CD4-positive, alpha-beta T cell (primary cell): ENCODE measurements at regions not wholly inside any gene's neighbourhood (a gene's known extent, or its start where the extent isn't known, plus 50 kb on each side); places are given as distances from the start of the nearest gene placed in this dataset.

Experiments
- ATAC-seq: fragments of 200-7000 bp; cut with Tn5 transposase; one replicate; pipeline ENCODE4 v1.10.0; 2022; ENCODE audit warnings: mild to moderate bottlenecking; ENCODE audit not compliant: poor library complexity
- CTCF ChIA-PET: fragments of 350-600 bp; sonication (Branson Sonifier 250); formaldehyde crosslinking; loops from one replicate; lab custom pipeline; 2021; ENCODE audit warnings: antibody characterized with exemption, inconsistent platforms; lab: Charles Lee
- POLR2A ChIA-PET: fragments of 350-600 bp; sonication (Branson Sonifier 250); formaldehyde crosslinking; loops from one replicate; lab custom pipeline; 2021; ENCODE audit warnings: antibody characterized with exemption, inconsistent platforms; lab: Charles Lee
- DNase-seq, 14 experiments: peaks; one replicate each; pipeline ENCODE4 v3.0.0-alpha.2; 2013 to 2020; ENCODE audit warnings: mixed read lengths in 2 of 14
- H3K27ac ChIP-seq, 2 donors: one replicate each; pipeline versions ENCODE4 v1.5.1 to v1.7.0; 2013; ENCODE audit warnings: low read length in 2 of 2, low read depth in 1 of 2, mild to moderate bottlenecking in 1 of 2
- H3K27me3 ChIP-seq, 2 experiments: 1 replicate in 1 of 2; 2 replicates in 1 of 2; pipeline versions ENCODE4 v1.6.1 to v1.7.0; 2013; ENCODE audit warnings: low read length in 2 of 2, control low read depth in 1 of 2, mild to moderate bottlenecking in 1 of 2, moderate library complexity in 1 of 2; ENCODE audit not compliant: insufficient read depth in 2 of 2, control insufficient read depth in 1 of 2
- H3K36me3 ChIP-seq: one replicate; pipeline ENCODE4 v1.6.1; 2013; ENCODE audit warnings: low read length, control low read depth; ENCODE audit not compliant: insufficient read depth
- H3K4me1 ChIP-seq: one replicate; pipeline ENCODE4 v1.6.1; 2013; ENCODE audit warnings: low read length, control low read depth; ENCODE audit not compliant: insufficient read depth
- H3K4me3 ChIP-seq: one replicate; pipeline ENCODE4 v1.5.1; 2013; ENCODE audit warnings: mild to moderate bottlenecking, low read length, moderate library complexity
- H3K9me3 ChIP-seq, 2 experiments: 1 replicate in 1 of 2; 2 replicates in 1 of 2; pipeline versions ENCODE4 v1.6.1 to v1.7.0; 2013; ENCODE audit warnings: low read length in 2 of 2, mild to moderate bottlenecking in 2 of 2, control low read depth in 1 of 2, moderate library complexity in 1 of 2; ENCODE audit not compliant: control insufficient read depth in 1 of 2, insufficient read depth in 1 of 2
- H3K27ac Mint-ChIP-seq: one replicate; pipeline ENCODE4 v1.8.0; 2020; ENCODE audit warnings: mixed read lengths
- H3K27me3 Mint-ChIP-seq: one replicate; pipeline ENCODE4 v1.8.0; 2021; ENCODE audit warnings: mixed read lengths
- H3K36me3 Mint-ChIP-seq: one replicate; pipeline ENCODE4 v1.8.0; 2021; ENCODE audit warnings: low read depth, mixed read lengths
- H3K4me1 Mint-ChIP-seq: one replicate; pipeline ENCODE4 v1.8.0; 2021; ENCODE audit warnings: low read depth, mixed read lengths
- H3K4me3 Mint-ChIP-seq: one replicate; pipeline ENCODE4 v1.8.0; 2020; ENCODE audit warnings: mild to moderate bottlenecking, mixed read lengths
- H3K9me3 Mint-ChIP-seq: one replicate; pipeline ENCODE4 v1.8.0; 2020; ENCODE audit warnings: mixed read lengths
- intact Hi-C, 2 experiments: fragments of 100-400 bp; cut with DNase I in 1 of 2; cut with micrococcal nuclease in 1 of 2; formaldehyde crosslinking; loops; one replicate each; pipeline versions ENCODE4 v1.15.1 to v1.9.0; 2023 to 2025; cut with DNase I, micrococcal nuclease
- TF ChIP-seq, protein P1 (sequence below): fragments of 200-600 bp; IDR thresholded peaks from one replicate; pipeline ENCODE4 v1.8.0; 2022; ENCODE audit warnings: antibody characterized with exemption, mild to moderate bottlenecking

DNA sequence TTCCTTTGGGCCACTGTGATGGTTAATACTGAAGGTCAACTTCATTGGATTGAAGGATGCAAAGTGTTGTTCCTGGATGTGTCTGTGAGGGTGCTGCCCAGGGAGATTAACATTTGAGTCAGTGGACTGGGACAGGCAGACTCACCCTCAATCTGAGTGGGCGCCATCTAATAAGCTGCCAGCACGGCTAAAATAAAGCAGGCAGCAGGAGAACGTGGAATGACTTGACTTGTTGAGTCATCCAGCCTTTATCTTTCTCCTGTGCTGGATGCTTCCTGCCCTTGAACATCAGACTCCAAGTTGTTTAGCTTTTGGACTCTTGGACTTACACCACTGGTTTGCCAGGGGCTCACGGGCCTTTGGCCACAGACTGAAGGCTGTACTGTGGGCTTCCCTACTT, 1046.9 kb downstream of the TYW1 start:
- no peak overlapping the region for H3K27ac ChIP-seq
- H3K4me1 ChIP-seq = no peaks in the 10 kb centered on the region
- ChIA-PET CTCF (no interaction called here), POLR2A (no interaction called here)
- ATAC-seq = no peak
- Mint-ChIP-seq H3K27me3 (no peaks in the 10 kb centered on the region), H3K4me1 (no peaks in the 10 kb centered on the region), H3K36me3 (no peaks in the 10 kb centered on the region), H3K9me3 (peaks cover 6% of the 10 kb centered on the region), H3K4me3 (no peak overlapping the region), H3K27ac (no peak overlapping the region)
- no peaks in the 10 kb centered on the region for H3K27me3 ChIP-seq
- DNase-seq = no peak
- TF ChIP-seq, protein P1, sequence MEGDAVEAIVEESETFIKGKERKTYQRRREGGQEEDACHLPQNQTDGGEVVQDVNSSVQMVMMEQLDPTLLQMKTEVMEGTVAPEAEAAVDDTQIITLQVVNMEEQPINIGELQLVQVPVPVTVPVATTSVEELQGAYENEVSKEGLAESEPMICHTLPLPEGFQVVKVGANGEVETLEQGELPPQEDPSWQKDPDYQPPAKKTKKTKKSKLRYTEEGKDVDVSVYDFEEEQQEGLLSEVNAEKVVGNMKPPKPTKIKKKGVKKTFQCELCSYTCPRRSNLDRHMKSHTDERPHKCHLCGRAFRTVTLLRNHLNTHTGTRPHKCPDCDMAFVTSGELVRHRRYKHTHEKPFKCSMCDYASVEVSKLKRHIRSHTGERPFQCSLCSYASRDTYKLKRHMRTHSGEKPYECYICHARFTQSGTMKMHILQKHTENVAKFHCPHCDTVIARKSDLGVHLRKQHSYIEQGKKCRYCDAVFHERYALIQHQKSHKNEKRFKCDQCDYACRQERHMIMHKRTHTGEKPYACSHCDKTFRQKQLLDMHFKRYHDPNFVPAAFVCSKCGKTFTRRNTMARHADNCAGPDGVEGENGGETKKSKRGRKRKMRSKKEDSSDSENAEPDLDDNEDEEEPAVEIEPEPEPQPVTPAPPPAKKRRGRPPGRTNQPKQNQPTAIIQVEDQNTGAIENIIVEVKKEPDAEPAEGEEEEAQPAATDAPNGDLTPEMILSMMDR = no peak
- H3K36me3 ChIP-seq = no peaks in the 10 kb centered on the region
- H3K9me3 ChIP-seq = peaks cover 0 to 16% of the 10 kb centered on the region in 2 experiments
- no peak overlapping the region for H3K4me3 ChIP-seq
- intact Hi-C loops = no loop called here

- ChIA-PET POLR2A (no interaction called here), CTCF (interaction anchor here (0.7 kb wide), 1 partner anchor 75 kb away, joined by 5 read pairs; no protein-coding TSS in a partner anchor)
- Mint-ChIP-seq H3K36me3 (no peaks in the 10 kb centered on the region), H3K4me1 (no peaks in the 10 kb centered on the region), H3K4me3 (no peak overlapping the region), H3K9me3 (peaks cover 2% of the 10 kb centered on the region), H3K27ac (no peak overlapping the region), H3K27me3 (no peaks in the 10 kb centered on the region)
- TF ChIP-seq, protein P1 = no peak
- no peak for ATAC-seq
- Histone ChIP-seq H3K9me3 (peaks cover 0 to 15% of the 10 kb centered on the region in 2 experiments), H3K27ac (no peak overlapping the region), H3K27me3 (no peaks in the 10 kb centered on the region), H3K4me1 (no peaks in the 10 kb centered on the region), H3K4me3 (no peak overlapping the region), H3K36me3 (no peaks in the 10 kb centered on the region)
- intact Hi-C loops = no loop called here
- no peak for DNase-seq
Measured at GRCh38 chr7:68050627-68051026, 1054.0 kb downstream of the TYW1 start.

- TF ChIP-seq, protein P1 = no peak
- Mint-ChIP-seq H3K9me3 (peaks cover 2% of the 10 kb centered on the region), H3K27ac (no peak overlapping the region), H3K4me1 (no peaks in the 10 kb centered on the region), H3K4me3 (no peak overlapping the region), H3K36me3 (no peaks in the 10 kb centered on the region), H3K27me3 (no peaks in the 10 kb centered on the region)
- DNase-seq = no peak
- Histone ChIP-seq H3K27ac (no peak overlapping the region), H3K36me3 (no peaks in the 10 kb centered on the region), H3K9me3 (peaks cover 0 to 12% of the 10 kb centered on the region in 2 experiments), H3K4me1 (no peaks in the 10 kb centered on the region), H3K27me3 (no peaks in the 10 kb centered on the region), H3K4me3 (no peak overlapping the region)
- ChIA-PET CTCF (no interaction called here), POLR2A (no interaction called here)
- intact Hi-C loops = no loop called here
- ATAC-seq = no peak
Measured at GRCh38 chr7:68058014-68058413, 1061.4 kb downstream of the TYW1 start.
